GM12865 (cell line): ENCODE measurements at regions not wholly inside any gene's neighbourhood (a gene's known extent, or its start where the extent isn't known, plus 50 kb on each side); places are given as distances from the start of the nearest gene placed in this dataset.

Source experiments
- DNase-seq: peaks from one replicate; pipeline ENCODE4 v3.0.0; 2010; ENCODE audit warnings: low read depth
- H3K4me3 ChIP-seq: 2 replicates; pipeline ENCODE4 v1.5.1; 2011; ENCODE audit warnings: mild to moderate bottlenecking, low read depth, low read length, control low read depth
- TF ChIP-seq, protein P1 (sequence below): IDR thresholded peaks from 2 replicates; pipeline ENCODE4 v1.5.1; 2011; ENCODE audit warnings: low read length, control low read depth, low read depth, inconsistent platforms; ENCODE audit not compliant: insufficient read depth; ENCODE audit errors: missing control alignments

DNA sequence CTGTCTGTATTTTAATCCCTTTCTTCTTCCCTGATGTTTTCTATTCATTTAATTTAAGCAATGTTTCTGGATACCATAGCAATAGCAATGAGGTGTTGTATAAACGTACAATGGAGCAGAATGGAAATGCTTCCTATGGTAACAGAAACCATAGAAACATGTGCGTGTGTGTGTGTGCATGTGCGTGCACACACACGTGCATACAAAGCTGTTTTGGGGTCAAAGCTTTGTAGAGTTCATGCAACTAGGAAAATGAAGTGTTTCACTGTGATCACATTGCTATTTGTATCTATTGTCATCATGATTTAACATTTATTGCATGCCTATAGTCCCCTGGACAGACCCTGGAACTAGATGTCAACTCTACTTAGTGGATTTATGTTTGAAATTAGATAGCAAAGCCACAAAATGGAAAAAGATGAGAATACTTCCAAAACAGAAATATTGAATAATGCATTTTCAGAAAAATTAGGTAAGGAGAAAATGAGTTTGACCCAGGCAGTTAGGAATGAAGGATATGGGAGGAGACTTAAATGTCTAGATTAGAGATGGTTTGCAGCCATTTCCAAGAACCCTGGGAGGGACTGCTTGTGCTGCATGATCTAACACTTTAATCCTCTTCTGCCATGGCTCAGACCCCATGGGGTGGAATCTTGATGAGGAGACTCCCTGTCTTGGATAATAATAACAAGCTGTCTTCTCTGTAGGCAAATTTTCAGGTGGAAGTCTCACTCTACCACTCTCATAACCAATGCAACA, 124.4 kb downstream of the TRMT11 start:
- no peak overlapping the region for H3K4me3 ChIP-seq
- TF ChIP-seq, protein P1, sequence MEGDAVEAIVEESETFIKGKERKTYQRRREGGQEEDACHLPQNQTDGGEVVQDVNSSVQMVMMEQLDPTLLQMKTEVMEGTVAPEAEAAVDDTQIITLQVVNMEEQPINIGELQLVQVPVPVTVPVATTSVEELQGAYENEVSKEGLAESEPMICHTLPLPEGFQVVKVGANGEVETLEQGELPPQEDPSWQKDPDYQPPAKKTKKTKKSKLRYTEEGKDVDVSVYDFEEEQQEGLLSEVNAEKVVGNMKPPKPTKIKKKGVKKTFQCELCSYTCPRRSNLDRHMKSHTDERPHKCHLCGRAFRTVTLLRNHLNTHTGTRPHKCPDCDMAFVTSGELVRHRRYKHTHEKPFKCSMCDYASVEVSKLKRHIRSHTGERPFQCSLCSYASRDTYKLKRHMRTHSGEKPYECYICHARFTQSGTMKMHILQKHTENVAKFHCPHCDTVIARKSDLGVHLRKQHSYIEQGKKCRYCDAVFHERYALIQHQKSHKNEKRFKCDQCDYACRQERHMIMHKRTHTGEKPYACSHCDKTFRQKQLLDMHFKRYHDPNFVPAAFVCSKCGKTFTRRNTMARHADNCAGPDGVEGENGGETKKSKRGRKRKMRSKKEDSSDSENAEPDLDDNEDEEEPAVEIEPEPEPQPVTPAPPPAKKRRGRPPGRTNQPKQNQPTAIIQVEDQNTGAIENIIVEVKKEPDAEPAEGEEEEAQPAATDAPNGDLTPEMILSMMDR: no peak
- no peak for DNase-seq

DNA sequence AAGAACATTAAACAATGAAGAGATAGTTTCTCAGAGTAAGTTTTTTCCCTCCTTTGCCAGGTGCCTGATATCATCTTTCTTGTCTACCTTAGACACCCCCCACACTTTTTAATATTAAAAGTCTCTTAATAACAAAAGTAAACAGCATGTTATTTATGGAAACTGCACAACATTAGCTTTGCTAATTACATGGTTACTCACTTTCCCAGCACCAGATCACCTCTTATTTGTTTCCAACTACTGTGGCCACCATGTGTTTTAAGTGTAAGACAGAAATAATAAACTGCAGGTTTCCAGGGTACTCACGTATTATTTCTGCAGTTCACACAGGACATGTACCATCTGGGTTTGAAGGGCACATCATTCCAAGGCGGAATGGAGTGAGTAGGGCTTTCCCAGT, 125.0 kb downstream of the TRMT11 start:
- TF ChIP-seq, protein P1: no peak
- DNase-seq: no peak
- no peak overlapping the region for H3K4me3 ChIP-seq

DNA sequence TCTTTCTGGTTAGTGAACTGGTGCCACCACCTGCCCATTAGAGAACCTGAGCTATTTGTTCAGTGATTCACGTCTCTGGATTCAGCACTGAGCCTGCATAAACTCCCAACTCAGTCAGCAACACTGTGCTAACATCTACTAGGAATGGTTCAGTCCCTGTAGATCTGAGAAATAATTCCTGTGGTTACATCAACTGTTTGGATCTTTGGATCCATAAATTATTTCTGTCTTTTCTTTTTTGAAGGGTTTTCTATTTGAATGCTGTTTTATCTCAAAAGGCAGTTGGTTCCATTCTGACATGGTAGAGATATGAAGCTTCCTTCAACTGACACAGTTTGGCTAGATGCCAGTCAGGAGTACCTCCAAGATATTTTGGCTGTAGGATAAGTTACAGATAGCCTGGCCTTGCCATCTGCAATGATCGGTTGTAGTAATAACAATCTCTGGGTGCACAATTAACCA, 125.9 kb downstream of the TRMT11 start:
- H3K4me3 ChIP-seq: no peak overlapping the region
- DNase-seq: no peak
- TF ChIP-seq, protein P1: no peak

DNA sequence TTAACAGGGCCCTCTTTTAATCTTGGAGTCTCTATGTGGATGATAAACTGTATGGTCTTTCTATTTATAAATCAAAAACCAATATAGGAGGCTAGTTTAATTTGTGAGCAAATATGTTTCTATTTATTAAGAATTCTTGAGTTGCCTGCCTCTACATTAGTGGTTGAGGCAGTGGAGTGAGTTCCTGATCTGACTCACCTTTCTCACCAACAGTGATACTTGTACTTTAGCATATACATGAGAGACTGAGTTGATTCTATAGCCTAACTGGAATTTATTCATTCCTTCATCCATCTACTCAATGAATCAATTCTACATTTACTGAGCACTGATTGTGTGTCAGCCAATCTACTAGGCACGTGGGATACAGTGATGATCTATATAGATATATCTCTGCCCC, 126.9 kb downstream of the TRMT11 start:
- H3K4me3 ChIP-seq: no peak overlapping the region
- peak; percentile 7 for DNase-seq
- TF ChIP-seq, protein P1: no peak

DNA sequence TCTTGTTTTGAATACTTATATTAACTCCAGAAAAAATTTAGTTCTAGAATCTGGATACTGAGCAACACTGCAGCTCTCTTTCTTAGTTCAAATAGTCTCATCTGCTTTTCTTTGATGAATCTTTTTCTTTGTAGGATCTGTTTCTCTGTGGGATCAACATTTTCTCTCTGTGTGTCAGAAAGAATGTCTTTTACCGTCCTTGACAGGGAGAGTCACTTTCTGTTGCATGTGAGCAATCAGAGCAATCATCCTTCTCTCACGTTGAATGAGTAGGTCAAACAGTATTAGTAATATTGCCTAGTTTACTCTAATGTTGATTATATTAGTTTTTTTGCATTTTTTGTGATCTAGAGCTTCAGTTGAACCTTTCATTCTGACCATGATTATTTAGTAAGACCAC, 130.9 kb downstream of the TRMT11 start:
- no peak overlapping the region for H3K4me3 ChIP-seq
- no peak for DNase-seq

DNA sequence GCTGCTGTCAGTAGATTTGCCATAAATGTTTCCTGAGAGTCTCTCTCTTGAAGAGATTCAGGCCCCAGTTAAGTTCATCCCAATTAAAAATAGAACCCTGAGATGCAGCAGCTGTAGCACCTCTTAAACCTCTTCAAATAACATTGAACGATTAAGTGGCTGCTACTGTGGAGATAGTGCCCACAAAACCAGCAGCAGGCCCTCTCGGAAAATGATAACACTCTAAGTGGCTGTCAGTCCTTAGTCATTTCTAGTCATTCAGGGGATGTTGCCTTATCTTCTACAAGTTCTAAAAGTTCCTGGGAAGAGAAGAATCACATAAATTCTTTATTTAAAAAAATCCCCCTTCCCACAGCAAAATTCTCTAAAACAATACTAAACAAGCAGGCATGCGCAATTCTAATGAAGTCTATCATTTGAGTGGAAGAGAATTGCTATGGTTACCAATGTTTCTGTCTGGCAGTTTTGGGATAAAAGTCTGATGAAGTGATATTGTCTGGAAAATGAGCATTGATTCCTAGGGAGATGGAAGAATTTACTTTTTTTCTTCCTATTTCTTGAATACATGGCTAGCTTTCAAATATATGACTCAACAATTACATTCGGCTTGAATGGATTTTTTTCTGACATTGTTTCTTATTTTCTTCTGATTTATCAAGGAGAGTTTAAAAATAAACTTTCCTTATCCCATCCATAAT, 131.9 kb downstream of the TRMT11 start:
- no peak for DNase-seq
- TF ChIP-seq, protein P1: no peak
- no peak overlapping the region for H3K4me3 ChIP-seq

More for the DNA sequence above, 130.9 kb downstream of the TRMT11 start:
- TF ChIP-seq, protein P1: no peak
